CD14-positive monocyte (primary cell): ENCODE measurements at regions not wholly inside any gene's neighbourhood (a gene's known extent, or its start where the extent isn't known, plus 50 kb on each side); places are given as distances from the start of the nearest gene placed in this dataset.

Source experiments
- DNase-seq, 3 donors: peaks; one replicate each; pipeline ENCODE4 v3.0.0-alpha.2; 2011 to 2022
- H2AFZ ChIP-seq: 2 replicates; pipeline ENCODE4 v1.6.0; 2012; ENCODE audit warnings: mild to moderate bottlenecking, low read depth, low read length, inconsistent platforms; ENCODE audit not compliant: insufficient read depth, poor library complexity, severe bottlenecking
- H3K27ac ChIP-seq, 2 donors: 1 replicate in 1 of 2; 2 replicates in 1 of 2; pipeline ENCODE4 v1.5.1; 2012 to 2013; ENCODE audit warnings: low read length in 2 of 2, control low read depth in 1 of 2, inconsistent platforms in 1 of 2, low read depth in 1 of 2, mild to moderate bottlenecking in 1 of 2
- H3K27me3 ChIP-seq, 2 donors: one replicate each; pipeline versions ENCODE4 v1.6.0 to v1.6.1; 2011 to 2013; ENCODE audit warnings: low read length in 2 of 2; ENCODE audit not compliant: control insufficient read depth in 2 of 2, insufficient read depth in 2 of 2
- H3K36me3 ChIP-seq, 2 donors: replicated peaks in 1 of 2; 1 replicate in 1 of 2; 2 replicates in 1 of 2; pipeline versions ENCODE4 v1.5.1 to v1.6.1; 2012 to 2013; ENCODE audit warnings: low read length in 2 of 2, control low read depth in 1 of 2, inconsistent platforms in 1 of 2, mild to moderate bottlenecking in 1 of 2; ENCODE audit not compliant: insufficient read depth in 2 of 2, control insufficient read depth in 1 of 2
- H3K4me1 ChIP-seq, 2 donors: 1 replicate in 1 of 2; 2 replicates in 1 of 2; pipeline versions ENCODE4 v1.5.1 to v1.6.1; 2012 to 2013; ENCODE audit warnings: low read length in 2 of 2, control low read depth in 1 of 2, inconsistent platforms in 1 of 2, mild to moderate bottlenecking in 1 of 2, moderate library complexity in 1 of 2; ENCODE audit not compliant: insufficient read depth in 2 of 2, control insufficient read depth in 1 of 2
- H3K4me2 ChIP-seq: replicated peaks from 2 replicates; pipeline ENCODE3; 2012; ENCODE audit warnings: low read length, moderate library complexity, mild to moderate bottlenecking; ENCODE audit not compliant: poor library complexity, severe bottlenecking; ENCODE audit errors: extremely low read depth
- H3K4me3 ChIP-seq, 3 experiments: fragments of 200-600 bp in 1 of 3; sonication (generic) in 1 of 3; replicated peaks in 1 of 3; 1 replicate in 2 of 3; 2 replicates in 1 of 3; pipeline ENCODE4 v1.5.1; 2011 to 2013; ENCODE audit warnings: low read length in 3 of 3, mild to moderate bottlenecking in 3 of 3, control low read depth in 2 of 3, low read depth in 2 of 3, inconsistent platforms in 1 of 3, moderate library complexity in 1 of 3
- H3K79me2 ChIP-seq: 2 replicates; pipeline ENCODE4 v1.6.0; 2012; ENCODE audit warnings: mild to moderate bottlenecking, control low read depth, inconsistent platforms, low read length, moderate library complexity; ENCODE audit not compliant: insufficient read depth
- H3K9ac ChIP-seq: 2 replicates; pipeline ENCODE4 v1.6.0; 2017; ENCODE audit warnings: low read length, mild to moderate bottlenecking; ENCODE audit not compliant: insufficient read depth, poor library complexity, severe bottlenecking
- H3K9me3 ChIP-seq, 2 donors: replicated peaks in 1 of 2; 1 replicate in 1 of 2; 2 replicates in 1 of 2; pipeline versions ENCODE4 v1.5.1 to v1.6.1; 2012 to 2013; ENCODE audit warnings: low read length in 2 of 2, control low read depth in 1 of 2; ENCODE audit not compliant: control insufficient read depth in 1 of 2, insufficient read depth in 1 of 2
- H4K20me1 ChIP-seq: 2 replicates; pipeline ENCODE4 v1.6.0; 2012; ENCODE audit warnings: mild to moderate bottlenecking, low read length, control low read depth, moderate library complexity; ENCODE audit not compliant: insufficient read depth
- H3K27ac Mint-ChIP-seq, 7 donors: one replicate each; pipeline ENCODE4 v1.8.0; 2020; ENCODE audit warnings: mild to moderate bottlenecking in 7 of 7, mixed read lengths in 7 of 7, moderate library complexity in 6 of 7, inconsistent platforms in 2 of 7
- H3K27me3 Mint-ChIP-seq, 3 donors: one replicate each; pipeline ENCODE4 v1.8.0; 2021 to 2022; ENCODE audit warnings: low read depth in 3 of 3, mild to moderate bottlenecking in 3 of 3, mixed read lengths in 3 of 3, moderate library complexity in 3 of 3, inconsistent platforms in 1 of 3
- H3K36me3 Mint-ChIP-seq, 2 donors: one replicate each; pipeline ENCODE4 v1.8.0; 2020; ENCODE audit warnings: mixed read lengths in 2 of 2, inconsistent platforms in 1 of 2, mild to moderate bottlenecking in 1 of 2
- H3K4me1 Mint-ChIP-seq: one replicate; pipeline ENCODE4 v1.8.0; 2020; ENCODE audit warnings: mild to moderate bottlenecking, mixed read lengths
- H3K4me3 Mint-ChIP-seq, 2 donors: one replicate each; pipeline ENCODE4 v1.8.0; 2020; ENCODE audit warnings: mild to moderate bottlenecking in 2 of 2, mixed read lengths in 2 of 2, moderate library complexity in 1 of 2
- H3K9me3 Mint-ChIP-seq, 7 donors: one replicate each; pipeline ENCODE4 v1.8.0; 2020 to 2022; ENCODE audit warnings: mixed read lengths in 7 of 7, mild to moderate bottlenecking in 6 of 7, moderate library complexity in 6 of 7, inconsistent platforms in 2 of 7
- WGBS: methylation state at CpG from one replicate; pipeline ENCODE4 v1.1.5; 2013; ENCODE audit warnings: missing lambda C conversion rate; ENCODE audit not compliant: insufficient coverage; 5-methylcytosine and 5-hydroxymethylcytosine counted together
- intact Hi-C, 2 donors: fragments of 100-400 bp; cut with micrococcal nuclease; formaldehyde crosslinking; loops; one replicate each; pipeline versions ENCODE4 v1.15.0 to v1.15.1; 2023
- TF ChIP-seq, protein P1 (sequence below): fragments of 200-600 bp; IDR thresholded peaks from one replicate; pipeline ENCODE4 v1.8.0; 2022; ENCODE audit warnings: antibody characterized with exemption, mild to moderate bottlenecking

DNA sequence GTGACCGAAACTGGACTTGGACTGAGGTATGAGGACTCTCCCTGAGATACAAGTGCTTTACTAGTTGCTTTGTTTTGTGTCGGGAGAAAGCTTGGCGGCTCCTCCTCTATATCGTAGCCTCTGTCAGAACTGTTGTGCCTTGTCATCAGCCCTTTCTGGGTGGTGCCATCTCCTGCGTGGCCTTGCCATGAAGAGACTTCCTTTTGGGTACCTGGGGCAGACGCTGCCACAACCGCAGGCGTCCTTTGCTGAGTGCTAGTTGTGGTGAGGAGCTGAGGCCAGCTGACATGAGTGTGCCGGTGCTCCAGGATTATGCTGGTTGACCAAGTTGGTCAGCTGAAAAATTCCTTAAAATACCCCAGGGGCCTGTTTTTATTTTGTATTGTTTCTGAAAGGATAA is 124.5 kb downstream of the AKAP11 start:
- Histone ChIP-seq H3K4me2 (no peak overlapping the region), H3K4me1 (no peaks in the 10 kb centered on the region), H3K36me3 (no peaks in the 10 kb centered on the region), H3K27ac (no peak overlapping the region), H3K79me2 (no peaks in the 10 kb centered on the region), H3K4me3 (no peak overlapping the region), H4K20me1 (no peaks in the 10 kb centered on the region), H2AFZ (no peak overlapping the region), H3K9me3 (no peaks in the 10 kb centered on the region), H3K27me3 (no peaks in the 10 kb centered on the region), H3K9ac (no peak overlapping the region)
- 87% methylated on average over 4 of the region's 9 CpGs for WGBS
- Mint-ChIP-seq H3K9me3 (peaks cover 0 to 4% (median 3%) of the 10 kb centered on the region in 7 donors), H3K36me3 (no peaks in the 10 kb centered on the region), H3K27ac (no peak overlapping the region), H3K4me3 (no peak overlapping the region), H3K4me1 (no peaks in the 10 kb centered on the region), H3K27me3 (peaks cover 0 to 3% (median 2%) of the 10 kb centered on the region in 3 donors)
- TF ChIP-seq, protein P1, sequence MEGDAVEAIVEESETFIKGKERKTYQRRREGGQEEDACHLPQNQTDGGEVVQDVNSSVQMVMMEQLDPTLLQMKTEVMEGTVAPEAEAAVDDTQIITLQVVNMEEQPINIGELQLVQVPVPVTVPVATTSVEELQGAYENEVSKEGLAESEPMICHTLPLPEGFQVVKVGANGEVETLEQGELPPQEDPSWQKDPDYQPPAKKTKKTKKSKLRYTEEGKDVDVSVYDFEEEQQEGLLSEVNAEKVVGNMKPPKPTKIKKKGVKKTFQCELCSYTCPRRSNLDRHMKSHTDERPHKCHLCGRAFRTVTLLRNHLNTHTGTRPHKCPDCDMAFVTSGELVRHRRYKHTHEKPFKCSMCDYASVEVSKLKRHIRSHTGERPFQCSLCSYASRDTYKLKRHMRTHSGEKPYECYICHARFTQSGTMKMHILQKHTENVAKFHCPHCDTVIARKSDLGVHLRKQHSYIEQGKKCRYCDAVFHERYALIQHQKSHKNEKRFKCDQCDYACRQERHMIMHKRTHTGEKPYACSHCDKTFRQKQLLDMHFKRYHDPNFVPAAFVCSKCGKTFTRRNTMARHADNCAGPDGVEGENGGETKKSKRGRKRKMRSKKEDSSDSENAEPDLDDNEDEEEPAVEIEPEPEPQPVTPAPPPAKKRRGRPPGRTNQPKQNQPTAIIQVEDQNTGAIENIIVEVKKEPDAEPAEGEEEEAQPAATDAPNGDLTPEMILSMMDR: no peak
- intact Hi-C loops: no loop called here
- no peak for DNase-seq

DNA sequence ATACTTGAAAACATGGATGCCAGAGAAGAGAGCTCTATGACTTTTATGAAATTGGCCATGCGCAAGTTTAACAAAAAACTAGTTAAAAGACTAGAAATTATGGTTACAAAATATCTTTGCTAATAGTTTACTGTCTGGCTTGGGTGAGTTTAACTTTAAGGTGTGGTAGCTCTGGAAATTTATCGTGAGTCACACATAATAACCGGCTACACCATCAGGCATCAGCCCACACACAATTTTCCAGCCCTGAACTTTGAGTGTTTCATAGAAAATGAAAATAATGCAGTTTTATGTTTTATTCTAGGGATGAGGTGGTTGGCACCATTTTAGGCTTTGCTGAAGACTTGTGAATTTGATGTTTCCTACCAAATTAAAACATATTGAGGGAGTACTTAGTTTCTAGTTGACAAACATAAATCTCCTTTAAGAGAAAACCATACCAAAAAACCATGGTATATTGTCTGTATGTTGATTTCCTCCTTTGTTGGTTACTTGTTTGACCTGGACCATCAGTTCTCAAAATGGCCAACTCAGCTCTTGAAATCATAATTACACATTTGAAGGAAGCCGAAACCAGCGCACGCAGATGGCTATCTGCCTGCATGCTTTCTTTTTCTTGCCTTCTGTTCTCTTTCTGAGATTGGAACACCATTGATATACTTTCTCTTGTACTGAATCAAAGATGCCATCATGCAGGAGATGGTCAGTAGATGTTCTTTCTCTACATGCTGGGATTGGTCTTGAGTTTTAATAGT is 125.1 kb downstream of the AKAP11 start:
- Histone ChIP-seq H3K79me2 (no peaks in the 10 kb centered on the region), H3K27me3 (no peaks in the 10 kb centered on the region), H3K36me3 (no peaks in the 10 kb centered on the region), H3K4me1 (no peaks in the 10 kb centered on the region), H3K9me3 (no peaks in the 10 kb centered on the region), H3K4me2 (no peak overlapping the region), H3K4me3 (no peak overlapping the region), H4K20me1 (no peaks in the 10 kb centered on the region), H3K27ac (no peak overlapping the region), H2AFZ (no peak overlapping the region), H3K9ac (no peak overlapping the region)
- Mint-ChIP-seq H3K4me1 (no peaks in the 10 kb centered on the region), H3K9me3 (peaks cover 0 to 4% (median 3%) of the 10 kb centered on the region in 7 donors), H3K4me3 (no peak overlapping the region), H3K27ac (no peak overlapping the region), H3K27me3 (peaks cover 0 to 3% (median 2%) of the 10 kb centered on the region in 3 donors), H3K36me3 (no peaks in the 10 kb centered on the region)
- no CpG with 5 or more reads among the region's 6 CpGs for WGBS
- TF ChIP-seq, protein P1: no peak
- intact Hi-C loops: no loop called here
- DNase-seq: no peak
